Activated CD4-positive, alpha-beta memory T cell treated with anti-CD3 and anti-CD28 coated beads for 36 hours (primary cell): ENCODE measurements at regions not wholly inside any gene's neighbourhood (a gene's known extent, or its start where the extent isn't known, plus 50 kb on each side); places are given as distances from the start of the nearest gene placed in this dataset.
A peak's percentile ranks its signal among the peaks of the same experiment; 100 is the strongest.

ENCODE experiments used
- CTCF ChIA-PET: fragments of 350-600 bp; sonication (Branson Sonifier 250); formaldehyde crosslinking; loops from one replicate; lab custom pipeline; 2021; ENCODE audit warnings: antibody characterized with exemption, inconsistent platforms; lab: Charles Lee
- POLR2A ChIA-PET: fragments of 350-600 bp; sonication (Branson Sonifier 250); formaldehyde crosslinking; loops from one replicate; lab custom pipeline; 2021; ENCODE audit warnings: antibody characterized with exemption; lab: Charles Lee
- DNase-seq: peaks from one replicate; pipeline ENCODE4 v3.0.0-alpha.2; 2020
- H3K27ac Mint-ChIP-seq: one replicate; pipeline ENCODE4 v1.8.0; 2021; ENCODE audit warnings: mixed read lengths
- H3K27me3 Mint-ChIP-seq: one replicate; pipeline ENCODE4 v1.8.0; 2021; ENCODE audit warnings: mixed read lengths
- H3K36me3 Mint-ChIP-seq: one replicate; pipeline ENCODE4 v1.8.0; 2021; ENCODE audit warnings: mixed read lengths
- H3K4me1 Mint-ChIP-seq: one replicate; pipeline ENCODE4 v1.8.0; 2021; ENCODE audit warnings: low read depth, mixed read lengths
- H3K4me3 Mint-ChIP-seq: one replicate; pipeline ENCODE4 v1.8.0; 2021; ENCODE audit warnings: mild to moderate bottlenecking, mixed read lengths
- H3K9me3 Mint-ChIP-seq: one replicate; pipeline ENCODE4 v1.8.0; 2021; ENCODE audit warnings: mixed read lengths
- intact Hi-C: fragments of 100-400 bp; cut with micrococcal nuclease; formaldehyde crosslinking; loops from one replicate; pipeline ENCODE4 v1.15.1; 2023

DNA sequence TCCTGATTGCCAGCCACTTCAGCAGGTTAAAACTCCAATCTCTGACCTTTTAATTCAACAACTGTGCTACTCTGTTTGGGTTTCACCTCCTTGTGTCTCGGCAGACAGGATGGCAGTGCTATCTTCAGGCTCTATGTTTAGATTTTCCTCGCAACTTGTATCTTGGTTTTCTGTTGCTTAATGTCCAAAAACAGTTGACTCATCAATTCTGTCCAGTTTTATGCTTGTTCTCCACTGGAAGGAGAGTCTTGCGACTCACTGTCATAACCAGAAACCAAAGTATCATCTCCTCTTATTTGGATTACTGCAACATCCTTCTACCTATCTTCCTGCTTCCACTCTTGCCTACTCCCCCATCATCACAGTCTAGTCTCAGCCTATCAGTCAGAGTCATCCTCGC, 130.9 kb upstream of the ADAMTS16 start:
- intact Hi-C loops: no loop called here
- peaks cover 15% of the 10 kb centered on the region for H3K9me3 Mint-ChIP-seq
- CTCF ChIA-PET: no interaction called here
- H3K27ac Mint-ChIP-seq: no peak overlapping the region
- DNase-seq: no peak
- no peaks in the 10 kb centered on the region for H3K36me3 Mint-ChIP-seq
- no peaks in the 10 kb centered on the region for H3K27me3 Mint-ChIP-seq
- POLR2A ChIA-PET: no interaction called here
- no peak overlapping the region for H3K4me3 Mint-ChIP-seq
- H3K4me1 Mint-ChIP-seq: no peaks in the 10 kb centered on the region

DNA sequence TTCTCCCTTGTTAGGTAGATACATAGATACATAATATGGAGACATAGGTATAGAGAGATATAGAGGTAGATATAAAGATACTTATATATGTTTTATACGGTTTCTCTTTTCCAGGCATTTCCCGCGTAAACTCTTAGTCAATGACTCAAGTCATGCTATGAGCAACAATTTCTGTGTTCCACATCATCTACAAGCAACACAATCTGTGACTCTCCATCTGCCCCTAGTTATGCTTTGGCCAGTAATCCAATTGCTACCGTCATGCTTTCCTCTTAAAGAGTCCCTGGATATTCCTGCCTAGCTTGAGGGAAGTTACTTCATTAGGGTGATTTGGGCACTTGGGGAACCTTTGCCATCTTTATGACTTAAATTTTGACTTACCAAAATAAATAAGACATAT, 129.0 kb upstream of the ADAMTS16 start:
- H3K4me1 Mint-ChIP-seq: no peaks in the 10 kb centered on the region
- intact Hi-C loops: no loop called here
- POLR2A ChIA-PET: no interaction called here
- no peak overlapping the region for H3K27ac Mint-ChIP-seq
- CTCF ChIA-PET: no interaction called here
- H3K9me3 Mint-ChIP-seq: peaks cover 15% of the 10 kb centered on the region
- H3K27me3 Mint-ChIP-seq: no peaks in the 10 kb centered on the region
- no peak overlapping the region for H3K4me3 Mint-ChIP-seq
- DNase-seq: no peak
- H3K36me3 Mint-ChIP-seq: no peaks in the 10 kb centered on the region

DNA sequence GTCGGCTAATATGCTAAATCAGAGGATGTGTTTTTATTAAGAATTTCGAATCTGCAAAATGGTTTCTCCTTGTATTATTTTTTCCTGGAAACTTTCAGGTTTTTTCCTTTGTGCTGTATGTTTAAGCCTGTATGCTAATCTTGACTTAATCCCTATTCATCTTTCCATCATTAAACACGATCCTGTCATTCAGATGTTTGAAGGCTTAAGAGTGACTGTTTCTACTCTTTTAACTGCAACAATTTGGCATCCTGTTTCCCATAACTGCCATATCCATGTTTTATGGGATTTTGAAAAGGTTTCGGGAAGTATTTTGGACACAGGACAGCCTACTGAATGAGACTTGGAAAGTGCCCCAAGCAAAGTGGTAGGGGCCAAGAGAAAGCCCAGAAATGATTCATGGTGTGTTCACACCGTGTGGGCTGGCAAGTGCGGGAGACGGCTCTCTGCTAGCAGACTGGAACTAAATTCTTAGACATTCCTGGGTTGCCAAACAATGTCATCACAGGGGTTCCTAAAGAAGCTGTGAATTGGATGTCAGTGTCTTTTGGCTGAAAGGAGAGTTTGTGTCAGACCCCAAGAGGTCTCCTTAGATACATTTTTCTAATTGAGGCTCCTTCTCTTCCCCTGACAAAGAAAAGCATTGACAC, 125.4 kb upstream of the ADAMTS16 start:
- intact Hi-C loops: no loop called here
- no peak overlapping the region for H3K4me3 Mint-ChIP-seq
- ChIA-PET CTCF (no interaction called here), POLR2A (no interaction called here)
- H3K9me3 Mint-ChIP-seq: peaks cover 2% of the 10 kb centered on the region
- H3K36me3 Mint-ChIP-seq: no peaks in the 10 kb centered on the region
- H3K4me1 Mint-ChIP-seq: no peaks in the 10 kb centered on the region
- H3K27ac Mint-ChIP-seq: no peak overlapping the region
- no peaks in the 10 kb centered on the region for H3K27me3 Mint-ChIP-seq
- DNase-seq: no peak

DNA sequence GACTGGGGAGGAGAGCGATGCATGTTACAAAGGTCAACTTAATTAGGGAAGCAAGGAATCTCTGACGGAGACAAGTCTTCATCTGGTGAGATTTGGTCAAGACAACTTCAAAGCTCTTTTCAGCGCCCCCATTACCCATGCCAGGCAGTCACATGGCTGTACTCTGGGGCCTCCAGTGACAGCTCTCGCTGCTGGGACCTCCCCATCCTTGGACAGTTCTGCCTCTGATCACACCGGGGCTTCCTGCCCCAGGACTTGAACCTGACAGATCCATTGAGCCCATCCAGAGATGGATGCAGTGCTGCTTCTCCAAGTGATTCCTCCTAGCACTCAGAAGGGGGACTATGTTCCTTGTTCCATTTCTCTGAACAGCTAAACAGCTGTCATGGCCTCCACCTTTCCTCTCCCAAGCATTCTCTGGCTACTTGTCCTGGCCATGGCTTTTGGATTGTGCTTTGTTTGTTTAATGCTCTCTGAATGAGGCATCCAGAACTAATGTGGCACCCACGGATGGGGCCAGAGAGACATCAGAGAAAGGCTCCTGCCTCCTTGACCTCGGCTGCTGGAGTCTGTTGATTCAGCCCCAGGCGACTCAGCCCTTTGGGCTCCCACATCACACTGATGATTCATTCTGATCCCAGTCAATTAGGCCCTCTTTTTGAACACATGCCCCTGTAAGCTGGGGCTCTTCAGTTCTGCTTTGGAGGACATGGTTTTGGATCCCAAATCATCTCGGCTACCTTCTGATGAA, 122.1 kb upstream of the ADAMTS16 start:
- ChIA-PET CTCF (no interaction called here), POLR2A (no interaction called here)
- Mint-ChIP-seq H3K27ac (no peak overlapping the region), H3K4me1 (no peaks in the 10 kb centered on the region), H3K9me3 (no peaks in the 10 kb centered on the region), H3K36me3 (no peaks in the 10 kb centered on the region), H3K27me3 (no peaks in the 10 kb centered on the region), H3K4me3 (no peak overlapping the region)
- no peak for DNase-seq
- intact Hi-C loops: no loop called here

DNA sequence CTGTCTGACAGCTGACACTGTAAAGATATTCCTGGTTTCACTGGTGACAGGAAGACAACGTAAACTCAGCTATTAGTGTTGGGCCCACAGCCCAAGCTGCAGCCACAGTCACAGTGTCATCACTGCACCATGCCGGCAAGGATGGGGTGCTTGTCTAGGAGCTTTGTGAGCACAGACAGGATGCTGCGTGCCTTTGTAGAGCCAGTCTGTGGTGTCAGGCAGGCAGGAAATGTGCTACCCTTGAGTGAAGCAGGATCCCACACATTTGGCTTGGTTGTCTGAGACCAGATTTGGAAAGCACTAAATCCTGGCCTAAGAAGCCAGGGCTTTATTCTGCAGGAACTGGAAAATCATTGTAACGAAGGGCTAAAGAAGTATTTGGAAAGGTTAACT, 121.6 kb upstream of the ADAMTS16 start:
- no peaks in the 10 kb centered on the region for H3K27me3 Mint-ChIP-seq
- CTCF ChIA-PET: no interaction called here
- H3K36me3 Mint-ChIP-seq: no peaks in the 10 kb centered on the region
- no peaks in the 10 kb centered on the region for H3K4me1 Mint-ChIP-seq
- POLR2A ChIA-PET: no interaction called here
- H3K4me3 Mint-ChIP-seq: no peak overlapping the region
- intact Hi-C loops: no loop called here
- H3K9me3 Mint-ChIP-seq: no peaks in the 10 kb centered on the region
- no peak overlapping the region for H3K27ac Mint-ChIP-seq
- DNase-seq: no peak

DNA sequence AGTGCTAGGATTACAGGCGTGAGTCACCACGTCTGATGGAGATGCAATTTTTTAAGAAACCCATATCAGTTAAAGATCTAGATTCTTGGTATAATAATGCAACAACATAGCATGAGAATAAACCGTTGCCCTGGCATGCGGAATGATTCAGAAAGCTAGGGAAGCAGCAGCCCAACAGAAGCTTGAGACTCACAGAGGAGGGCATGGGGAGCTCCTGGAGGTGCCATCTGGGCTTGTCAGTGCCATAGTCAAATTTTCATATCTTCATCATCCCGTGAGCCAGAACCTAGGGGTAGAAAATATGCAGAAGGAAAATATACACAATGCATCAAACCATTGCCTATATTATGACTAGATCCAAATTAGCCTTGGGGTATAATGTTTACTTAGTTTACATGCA, 118.7 kb upstream of the ADAMTS16 start:
- no peaks in the 10 kb centered on the region for H3K36me3 Mint-ChIP-seq
- no peak for DNase-seq
- H3K27me3 Mint-ChIP-seq: no peaks in the 10 kb centered on the region
- H3K4me3 Mint-ChIP-seq: no peak overlapping the region
- no peaks in the 10 kb centered on the region for H3K4me1 Mint-ChIP-seq
- H3K9me3 Mint-ChIP-seq: no peaks in the 10 kb centered on the region
- CTCF ChIA-PET: no interaction called here
- POLR2A ChIA-PET: no interaction called here
- intact Hi-C loops: no loop called here
- H3K27ac Mint-ChIP-seq: no peak overlapping the region

DNA sequence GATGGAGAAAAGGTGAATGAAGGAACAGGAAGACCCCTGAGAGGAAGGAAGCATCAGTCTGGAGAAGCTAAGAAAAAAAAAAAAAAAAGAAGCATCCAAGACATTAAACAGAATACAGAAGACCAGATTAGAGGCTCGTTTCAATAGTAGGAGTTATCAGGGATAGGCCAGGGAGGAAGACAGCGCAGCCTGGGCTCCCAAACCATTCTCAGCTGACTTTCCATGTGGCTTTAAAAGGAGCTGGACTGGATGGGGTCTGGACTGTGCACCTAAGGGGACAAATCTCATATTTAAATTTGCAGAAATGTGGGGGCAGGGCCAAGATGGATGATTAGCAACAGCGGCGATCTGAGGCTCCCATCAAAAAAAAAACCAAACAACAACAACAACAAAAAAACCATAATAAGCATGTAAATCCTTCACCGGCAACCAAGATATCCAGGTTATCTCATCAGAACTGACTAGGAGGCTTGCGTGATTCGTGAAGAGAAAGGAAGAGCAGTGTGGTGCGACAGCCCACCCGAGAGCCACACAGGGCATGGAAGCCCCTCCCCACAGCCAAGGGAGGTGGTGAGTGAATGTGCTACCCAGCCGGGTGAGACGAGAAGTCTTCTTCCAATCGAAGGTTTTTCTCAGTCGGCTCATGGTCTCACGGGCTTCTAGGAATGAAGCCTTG, 114.9 kb upstream of the ADAMTS16 start:
- Mint-ChIP-seq H3K4me3 (no peak overlapping the region), H3K27ac (no peak overlapping the region), H3K36me3 (no peaks in the 10 kb centered on the region), H3K27me3 (no peaks in the 10 kb centered on the region), H3K4me1 (no peaks in the 10 kb centered on the region), H3K9me3 (no peaks in the 10 kb centered on the region)
- ChIA-PET CTCF (no interaction called here), POLR2A (no interaction called here)
- intact Hi-C loops: no loop called here
- DNase-seq: no peak

DNA sequence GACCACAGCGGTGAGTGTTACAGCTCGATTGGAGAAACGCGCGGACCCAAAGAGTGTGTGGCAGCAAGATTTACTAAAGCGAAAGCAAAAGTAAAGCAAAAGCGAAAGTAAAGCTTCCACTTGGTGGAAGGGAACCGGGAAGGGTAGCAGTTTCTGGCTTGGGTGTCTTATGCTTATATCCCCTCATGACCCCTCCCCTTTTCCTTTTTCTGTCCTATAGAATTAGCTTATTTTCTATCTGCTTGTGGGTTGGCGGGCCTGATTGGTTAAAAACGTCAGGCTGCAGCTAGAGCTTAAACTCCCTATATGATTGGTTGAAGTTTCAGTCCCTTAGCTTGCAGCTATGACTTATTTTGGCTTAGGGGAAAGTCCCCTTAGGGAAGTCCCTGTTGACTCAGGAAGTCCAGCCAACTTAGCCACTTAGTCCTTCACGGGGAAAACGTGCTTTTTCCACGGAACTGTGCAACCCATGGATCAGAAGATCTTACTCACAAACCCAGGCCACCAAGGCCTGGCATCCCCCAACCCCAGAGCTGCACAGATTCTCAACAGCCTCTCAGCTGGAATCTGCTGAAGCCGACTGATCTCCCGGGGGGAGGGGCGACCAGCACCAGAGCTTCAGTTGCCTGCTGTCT, 114.2 kb upstream of the ADAMTS16 start:
- POLR2A ChIA-PET: interaction anchor here (0.7 kb wide), 1 partner anchor 9 kb away, joined by 3 read pairs; no protein-coding TSS in a partner anchor
- CTCF ChIA-PET: no interaction called here
- H3K9me3 Mint-ChIP-seq: no peaks in the 10 kb centered on the region
- H3K4me1 Mint-ChIP-seq: no peaks in the 10 kb centered on the region
- H3K36me3 Mint-ChIP-seq: no peaks in the 10 kb centered on the region
- intact Hi-C loops: no loop called here
- DNase-seq: peak; percentile 11
- no peak overlapping the region for H3K4me3 Mint-ChIP-seq
- no peak overlapping the region for H3K27ac Mint-ChIP-seq
- no peaks in the 10 kb centered on the region for H3K27me3 Mint-ChIP-seq

DNA sequence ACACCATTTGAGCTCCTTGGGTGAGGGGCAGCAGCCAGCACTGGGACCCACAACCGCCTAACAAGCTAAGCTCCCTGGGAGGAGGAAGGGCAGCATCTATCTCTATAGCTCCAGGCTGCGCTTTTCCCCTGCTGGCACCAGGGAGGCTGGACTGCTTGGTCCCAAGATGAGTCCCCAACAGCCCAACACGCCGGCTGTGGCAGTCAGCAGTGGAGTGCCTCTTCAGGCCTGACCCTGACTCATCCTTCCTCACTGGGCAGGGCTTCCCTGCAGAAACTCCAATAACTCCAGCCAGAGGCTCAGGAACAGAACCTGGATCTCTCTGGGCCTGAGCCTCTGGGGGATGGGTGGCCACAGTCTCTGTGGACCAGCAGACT, 113.7 kb upstream of the ADAMTS16 start:
- intact Hi-C loops: no loop called here
- Mint-ChIP-seq H3K4me3 (no peak overlapping the region), H3K27me3 (no peaks in the 10 kb centered on the region), H3K9me3 (no peaks in the 10 kb centered on the region), H3K4me1 (no peaks in the 10 kb centered on the region), H3K27ac (no peak overlapping the region), H3K36me3 (no peaks in the 10 kb centered on the region)
- DNase-seq: no peak
- ChIA-PET CTCF (no interaction called here), POLR2A (interaction anchor here (0.7 kb wide), 1 partner anchor 9 kb away, joined by 3 read pairs; no protein-coding TSS in a partner anchor)

DNA sequence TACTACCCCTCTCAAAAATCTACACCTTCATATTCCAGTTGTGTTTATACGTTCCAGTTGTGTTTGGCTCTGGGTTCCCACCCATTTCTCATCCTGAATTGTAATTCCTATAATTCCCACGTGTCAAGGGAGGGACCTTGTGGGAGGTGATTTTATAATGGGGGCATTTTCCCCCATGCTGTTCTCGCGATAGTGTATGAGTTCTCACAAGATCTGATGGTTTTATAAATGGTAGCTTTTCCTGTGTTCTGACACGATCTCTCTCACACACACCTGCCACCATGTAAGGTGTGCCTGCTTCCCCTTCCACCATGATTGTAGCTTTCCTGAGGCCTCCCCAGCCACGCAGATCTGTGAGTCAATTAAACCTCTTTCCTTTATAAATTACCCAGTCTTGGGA, 108.5 kb upstream of the ADAMTS16 start:
- Mint-ChIP-seq H3K27me3 (no peaks in the 10 kb centered on the region), H3K4me1 (no peaks in the 10 kb centered on the region), H3K36me3 (no peaks in the 10 kb centered on the region), H3K27ac (no peak overlapping the region), H3K4me3 (no peak overlapping the region), H3K9me3 (peaks cover 5% of the 10 kb centered on the region)
- no peak for DNase-seq
- POLR2A ChIA-PET: no interaction called here
- intact Hi-C loops: no loop called here
- CTCF ChIA-PET: no interaction called here

DNA sequence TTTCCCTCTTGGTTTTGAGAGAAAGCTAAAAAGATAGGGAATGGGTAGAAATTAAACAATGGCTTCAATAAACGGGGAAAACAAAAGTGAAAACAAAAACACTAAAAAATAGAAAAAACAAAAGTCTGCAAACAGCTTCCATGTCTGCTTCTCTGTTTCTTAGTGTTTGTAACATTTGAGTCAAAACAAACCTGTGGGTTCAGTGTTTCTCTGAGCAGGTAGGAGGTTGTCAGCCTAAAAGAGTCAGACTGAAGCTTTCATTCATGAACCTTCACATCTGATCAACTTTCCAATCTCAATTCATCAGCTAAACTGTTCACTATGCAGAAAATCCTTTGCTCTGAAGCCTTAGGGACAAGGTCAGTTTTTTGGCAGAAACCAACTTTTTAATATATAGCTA, 102.5 kb upstream of the ADAMTS16 start:
- Mint-ChIP-seq H3K27ac (no peak overlapping the region), H3K36me3 (no peaks in the 10 kb centered on the region), H3K27me3 (no peaks in the 10 kb centered on the region), H3K4me1 (no peaks in the 10 kb centered on the region), H3K9me3 (peaks cover 8% of the 10 kb centered on the region), H3K4me3 (no peak overlapping the region)
- intact Hi-C loops: no loop called here
- DNase-seq: no peak
- CTCF ChIA-PET: no interaction called here
- POLR2A ChIA-PET: no interaction called here

DNA sequence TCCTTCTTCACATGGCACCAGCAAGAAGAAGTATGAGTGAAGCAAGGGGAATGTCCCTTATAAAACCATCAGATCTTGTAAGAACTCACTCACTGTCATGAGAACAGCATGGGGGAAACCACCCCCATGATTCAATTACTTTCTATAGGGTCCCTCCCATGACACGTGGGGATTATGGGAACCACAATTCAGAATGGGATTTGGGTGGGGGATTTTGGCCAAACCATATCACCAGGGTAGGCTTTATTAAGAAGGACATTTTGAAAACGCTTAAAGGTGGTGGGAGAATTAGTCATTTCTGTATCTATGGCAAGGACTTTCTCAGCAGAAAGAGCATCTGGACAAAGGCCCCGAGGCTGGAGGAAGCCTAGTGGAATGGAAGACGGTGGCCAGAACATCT, 100.2 kb upstream of the ADAMTS16 start:
- peaks cover 8% of the 10 kb centered on the region for H3K9me3 Mint-ChIP-seq
- ChIA-PET CTCF (no interaction called here), POLR2A (no interaction called here)
- intact Hi-C loops: no loop called here
- no peak for DNase-seq
- no peaks in the 10 kb centered on the region for H3K27me3 Mint-ChIP-seq
- no peak overlapping the region for H3K4me3 Mint-ChIP-seq
- no peaks in the 10 kb centered on the region for H3K4me1 Mint-ChIP-seq
- H3K36me3 Mint-ChIP-seq: no peaks in the 10 kb centered on the region
- no peak overlapping the region for H3K27ac Mint-ChIP-seq
